ENCODE measurements at regions not wholly inside any gene's neighbourhood (a gene's known extent, or its start where the extent isn't known, plus 50 kb on each side); places are given as distances from the start of the nearest gene placed in this dataset.

DNA sequence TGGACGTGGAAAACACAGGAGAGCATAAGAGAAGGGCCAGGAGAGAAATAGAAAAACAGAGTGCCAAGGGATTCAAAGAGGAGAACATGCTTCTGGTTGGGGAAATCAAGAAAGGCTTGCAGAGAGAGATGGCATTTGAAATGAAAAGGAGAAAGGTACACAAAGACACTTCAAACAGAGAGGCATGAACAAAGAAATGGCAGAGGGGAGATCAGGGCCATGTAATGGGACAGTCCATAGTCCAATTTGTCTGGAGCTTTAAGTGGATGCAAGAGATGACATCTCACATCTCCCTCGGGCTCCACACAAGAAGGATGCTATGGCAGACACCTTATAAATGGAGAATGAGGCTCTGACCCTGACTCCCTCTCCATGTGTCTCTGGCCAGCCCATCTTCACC is 331.1 kb downstream of the MLLT3 start:
- H3K27ac ChIP-seq, result no peak overlapping the region
- TF ChIP-seq ZFX (IDR thresholded peaks at IDR 0.05; ENCODE audit: borderline replicate concordance) (no peak), CTCF (IDR thresholded peaks at IDR 0.05) (no peak)

- TF ChIP-seq ZFX (IDR thresholded peaks at IDR 0.05; ENCODE audit: borderline replicate concordance) (no peak), CTCF (IDR thresholded peaks at IDR 0.05) (no peak)
- no peak overlapping the region for H3K27ac ChIP-seq
Measured at GRCh38 chr9:20290257-20290656, 332.0 kb downstream of the MLLT3 start.

- no peak for TF ChIP-seq ZFX (IDR thresholded peaks at IDR 0.05; ENCODE audit: borderline replicate concordance)
- no peak for TF ChIP-seq CTCF (IDR thresholded peaks at IDR 0.05)
- no peak overlapping the region for H3K27ac ChIP-seq
Measured at GRCh38 chr9:20289423-20290010, 332.8 kb downstream of the MLLT3 start.

- TF ChIP-seq CTCF (IDR thresholded peaks at IDR 0.05), result no peak
- TF ChIP-seq ZFX (IDR thresholded peaks at IDR 0.05; ENCODE audit: borderline replicate concordance), result no peak
- H3K27ac ChIP-seq, result no peak overlapping the region
Measured at GRCh38 chr9:20286969-20287368, 335.3 kb downstream of the MLLT3 start.

GRCh38 chr9:20286154-20286700 is 336.1 kb downstream of the MLLT3 start:
- TF ChIP-seq CTCF (IDR thresholded peaks at IDR 0.05) (no peak), ZFX (IDR thresholded peaks at IDR 0.05; ENCODE audit: borderline replicate concordance) (no peak)
- no peak overlapping the region for H3K27ac ChIP-seq

- TF ChIP-seq CTCF (IDR thresholded peaks at IDR 0.05) (no peak), ZFX (IDR thresholded peaks at IDR 0.05; ENCODE audit: borderline replicate concordance) (no peak)
- H3K27ac ChIP-seq, result no peak overlapping the region
Measured at GRCh38 chr9:20284601-20285289, 337.6 kb downstream of the MLLT3 start.

DNA sequence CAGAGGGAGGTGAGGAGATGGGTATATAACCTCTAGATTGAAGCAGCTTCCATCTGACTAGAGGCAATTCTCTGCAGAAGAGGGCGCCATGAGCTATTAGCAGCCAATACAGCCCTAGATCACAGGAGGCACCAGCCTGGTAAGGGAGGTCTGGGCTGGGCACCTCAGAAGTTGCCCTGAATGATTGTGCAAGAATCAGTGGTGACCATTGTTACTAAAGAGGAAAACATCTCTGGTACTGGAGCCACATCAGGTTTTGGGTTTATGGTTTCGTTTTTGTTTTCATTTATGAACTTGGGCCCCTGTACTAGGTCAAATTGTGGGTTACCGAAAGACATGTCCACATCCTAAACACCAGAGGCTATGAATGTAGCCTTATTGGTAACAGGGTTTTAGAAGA is 342.0 kb downstream of the MLLT3 start:
- TF ChIP-seq ZFX (IDR thresholded peaks at IDR 0.05; ENCODE audit: borderline replicate concordance) (no peak), CTCF (IDR thresholded peaks at IDR 0.05) (peak; percentile 11; the same call in 1 of the 2 replicates)
- no peak overlapping the region for H3K27ac ChIP-seq

Data from 22Rv1 (cell line).